ENCODE measurements at regions not wholly inside any gene's neighbourhood (a gene's known extent, or its start where the extent isn't known, plus 50 kb on each side); places are given as distances from the start of the nearest gene placed in this dataset.

GRCh38 chr10:44183667-44184632 is 200.9 kb downstream of the CXCL12 start:
- DNase-seq (ENCODE audit: low read depth): peak; percentile 53
- TF ChIP-seq, protein P1, sequence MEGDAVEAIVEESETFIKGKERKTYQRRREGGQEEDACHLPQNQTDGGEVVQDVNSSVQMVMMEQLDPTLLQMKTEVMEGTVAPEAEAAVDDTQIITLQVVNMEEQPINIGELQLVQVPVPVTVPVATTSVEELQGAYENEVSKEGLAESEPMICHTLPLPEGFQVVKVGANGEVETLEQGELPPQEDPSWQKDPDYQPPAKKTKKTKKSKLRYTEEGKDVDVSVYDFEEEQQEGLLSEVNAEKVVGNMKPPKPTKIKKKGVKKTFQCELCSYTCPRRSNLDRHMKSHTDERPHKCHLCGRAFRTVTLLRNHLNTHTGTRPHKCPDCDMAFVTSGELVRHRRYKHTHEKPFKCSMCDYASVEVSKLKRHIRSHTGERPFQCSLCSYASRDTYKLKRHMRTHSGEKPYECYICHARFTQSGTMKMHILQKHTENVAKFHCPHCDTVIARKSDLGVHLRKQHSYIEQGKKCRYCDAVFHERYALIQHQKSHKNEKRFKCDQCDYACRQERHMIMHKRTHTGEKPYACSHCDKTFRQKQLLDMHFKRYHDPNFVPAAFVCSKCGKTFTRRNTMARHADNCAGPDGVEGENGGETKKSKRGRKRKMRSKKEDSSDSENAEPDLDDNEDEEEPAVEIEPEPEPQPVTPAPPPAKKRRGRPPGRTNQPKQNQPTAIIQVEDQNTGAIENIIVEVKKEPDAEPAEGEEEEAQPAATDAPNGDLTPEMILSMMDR (IDR thresholded peaks at IDR 0.05; ENCODE audit: low read length, missing control alignments): no peak
- no peak overlapping the region for H3K4me3 ChIP-seq (replicated peaks; ENCODE audit: low read depth, low read length)

- DNase-seq (ENCODE audit: low read depth): no peak
- H3K4me3 ChIP-seq (replicated peaks; ENCODE audit: low read depth, low read length): no peak overlapping the region
These were observed 202.0 kb downstream of the CXCL12 start for GRCh38 chr10:44182909-44183308.

DNA sequence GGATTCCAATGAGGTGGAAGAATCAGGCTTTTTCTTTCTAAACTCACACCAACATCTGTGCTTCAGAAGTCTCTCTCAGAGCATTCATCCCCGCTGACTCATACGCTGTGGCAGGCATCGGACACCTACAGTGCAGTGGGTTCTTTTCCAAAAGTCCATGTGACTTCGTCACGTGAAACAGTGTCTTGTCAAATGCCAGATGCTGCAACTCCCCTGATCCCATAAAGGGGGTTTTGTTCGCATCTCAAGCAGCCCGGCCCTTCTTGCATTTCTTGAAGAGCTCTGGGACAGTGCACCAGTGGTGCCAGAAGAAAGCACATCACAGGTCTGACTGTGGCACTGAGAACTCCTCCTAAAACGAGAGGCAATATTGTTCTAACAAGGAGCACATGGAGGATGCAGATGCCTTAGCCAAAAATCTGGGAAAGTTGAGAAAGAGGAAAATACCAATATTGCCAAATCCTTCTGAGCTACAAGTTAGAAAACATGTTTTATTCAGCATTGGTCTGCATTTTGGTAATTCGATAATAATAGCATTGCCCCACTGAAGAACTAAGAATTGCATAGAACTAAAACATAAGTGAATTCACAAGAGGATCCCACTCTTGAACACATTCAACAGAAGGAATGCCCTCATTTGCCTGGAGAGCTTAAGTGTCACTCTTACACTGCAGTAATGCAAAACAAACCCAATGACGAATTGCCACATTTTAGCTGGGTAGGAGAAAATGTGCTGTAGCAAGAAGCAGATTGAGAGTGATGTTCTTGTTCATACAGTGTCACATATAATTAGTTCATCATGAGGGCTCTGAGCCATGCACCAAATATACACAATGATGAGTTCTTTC is 204.4 kb downstream of the CXCL12 start:
- peak; percentile 79 for DNase-seq (ENCODE audit: low read depth)
- TF ChIP-seq, protein P1 (IDR thresholded peaks at IDR 0.05; ENCODE audit: low read length, missing control alignments): no peak

More at GRCh38 chr10:44182909-44183308, 202.0 kb downstream of the CXCL12 start:
- TF ChIP-seq, protein P1 (IDR thresholded peaks at IDR 0.05; ENCODE audit: low read length, missing control alignments): no peak

GRCh38 chr10:44178856-44179255 is 206.0 kb downstream of the CXCL12 start:
- TF ChIP-seq, protein P1 (IDR thresholded peaks at IDR 0.05; ENCODE audit: low read length, missing control alignments): no peak
- H3K4me3 ChIP-seq (replicated peaks; ENCODE audit: low read depth, low read length): no peak overlapping the region
- no peak for DNase-seq (ENCODE audit: low read depth)

More for the DNA sequence above, 204.4 kb downstream of the CXCL12 start:
- H3K4me3 ChIP-seq (replicated peaks; ENCODE audit: low read depth, low read length): no peak overlapping the region

- H3K4me3 ChIP-seq (replicated peaks; ENCODE audit: low read depth, low read length): no peak overlapping the region
- DNase-seq (ENCODE audit: low read depth): no peak
- TF ChIP-seq, protein P1 (IDR thresholded peaks at IDR 0.05; ENCODE audit: low read length, missing control alignments): no peak
These were observed 206.6 kb downstream of the CXCL12 start for GRCh38 chr10:44178281-44178680.

GRCh38 chr10:44177610-44178009 is 207.3 kb downstream of the CXCL12 start:
- no peak overlapping the region for H3K4me3 ChIP-seq (replicated peaks; ENCODE audit: low read depth, low read length)
- TF ChIP-seq, protein P1 (IDR thresholded peaks at IDR 0.05; ENCODE audit: low read length, missing control alignments): no peak
- DNase-seq (ENCODE audit: low read depth): no peak

Data from fibroblast of pulmonary artery (primary cell).